ENCODE measurements at regions not wholly inside any gene's neighbourhood (a gene's known extent, or its start where the extent isn't known, plus 50 kb on each side); places are given as distances from the start of the nearest gene placed in this dataset.

GRCh38 chr12:92027243-92027642 is 118.4 kb downstream of the BTG1 start:
- no peak for TF ChIP-seq EZH2 (IDR thresholded peaks at IDR 0.05; ENCODE audit: borderline replicate concordance, low read depth, low read length, poor library complexity, severe bottlenecking)
- no peak for TF ChIP-seq CTCF (conservative IDR thresholded peaks at IDR 0.05; ENCODE audit: low read depth, low read length)

All from A673 (cell line).